H9 (cell line): ENCODE measurements at regions not wholly inside any gene's neighbourhood (a gene's known extent, or its start where the extent isn't known, plus 50 kb on each side); places are given as distances from the start of the nearest gene placed in this dataset.

Source experiments
- DNase-seq: peaks from one replicate; pipeline ENCODE4 v3.0.0-alpha.2; 2017
- H2AFZ ChIP-seq: one replicate; pipeline ENCODE4 v1.6.1; 2013; ENCODE audit warnings: mild to moderate bottlenecking, low read length, control low read depth, moderate library complexity
- H2AK5ac ChIP-seq: 2 replicates; pipeline ENCODE4 v1.6.1; 2013; ENCODE audit warnings: low read length, control low read depth, mixed read lengths; ENCODE audit not compliant: insufficient read length
- H2BK120ac ChIP-seq: one replicate; pipeline ENCODE4 v1.6.1; 2013; ENCODE audit warnings: low read depth, mild to moderate bottlenecking, low read length, control low read depth, inconsistent platforms; ENCODE audit not compliant: poor library complexity, severe bottlenecking
- H2BK12ac ChIP-seq: 2 replicates; pipeline ENCODE4 v1.6.1; 2013; ENCODE audit warnings: low read length, control low read depth, mixed read lengths, low read depth; ENCODE audit not compliant: insufficient read length
- H2BK15ac ChIP-seq: 2 replicates; pipeline ENCODE4 v1.6.1; 2013; ENCODE audit warnings: low read depth, low read length, control low read depth
- H2BK20ac ChIP-seq: one replicate; pipeline ENCODE4 v1.6.1; 2013; ENCODE audit warnings: low read depth, mild to moderate bottlenecking, low read length, control low read depth, inconsistent platforms; ENCODE audit not compliant: poor library complexity, severe bottlenecking
- H2BK5ac ChIP-seq: 2 replicates; pipeline ENCODE4 v1.6.1; 2013; ENCODE audit warnings: low read length, control low read depth, mixed read lengths; ENCODE audit not compliant: insufficient read length
- H3K14ac ChIP-seq: 2 replicates; pipeline ENCODE4 v1.6.1; 2013; ENCODE audit warnings: low read length, control low read depth; ENCODE audit not compliant: insufficient read depth
- H3K18ac ChIP-seq: 2 replicates; pipeline ENCODE4 v1.6.1; 2013; ENCODE audit warnings: low read depth, mild to moderate bottlenecking, mixed read lengths, low read length, control low read depth; ENCODE audit not compliant: insufficient read length
- H3K23ac ChIP-seq: 2 replicates; pipeline ENCODE4 v1.6.1; 2013; ENCODE audit warnings: low read length, control low read depth, mixed read lengths, low read depth; ENCODE audit not compliant: insufficient read length
- H3K23me2 ChIP-seq: 2 replicates; pipeline ENCODE4 v1.6.1; 2013; ENCODE audit warnings: low read depth, mild to moderate bottlenecking, mixed read lengths, low read length, control low read depth; ENCODE audit not compliant: insufficient read length, poor library complexity, severe bottlenecking
- H3K27ac ChIP-seq: 2 replicates; pipeline ENCODE4 v1.5.1; 2013; ENCODE audit warnings: low read length, control low read depth, mixed read lengths, low read depth; ENCODE audit not compliant: insufficient read length
- H3K27me3 ChIP-seq: 2 replicates; pipeline ENCODE4 v1.6.1; 2013; ENCODE audit warnings: low read length, control low read depth, inconsistent platforms; ENCODE audit not compliant: insufficient read depth
- H3K4ac ChIP-seq: 2 replicates; pipeline ENCODE4 v1.6.1; 2013; ENCODE audit warnings: low read depth, mild to moderate bottlenecking, control low read depth, inconsistent platforms, low read length, moderate library complexity
- H3K4me1 ChIP-seq: 2 replicates; pipeline ENCODE4 v1.6.1; 2013; ENCODE audit warnings: low read length, control low read depth, inconsistent platforms; ENCODE audit not compliant: insufficient read depth
- H3K4me2 ChIP-seq: 2 replicates; pipeline ENCODE4 v1.6.1; 2013; ENCODE audit warnings: low read length, control low read depth, mixed read lengths; ENCODE audit not compliant: insufficient read length, insufficient read depth
- H3K56ac ChIP-seq: 2 replicates; pipeline ENCODE4 v1.6.1; 2013; ENCODE audit warnings: low read depth, mild to moderate bottlenecking, mixed read lengths, low read length, control low read depth; ENCODE audit not compliant: insufficient read length
- H3K79me1 ChIP-seq: 2 replicates; pipeline ENCODE4 v1.6.1; 2013; ENCODE audit warnings: low read depth, mild to moderate bottlenecking, moderate library complexity, low read length, control low read depth, inconsistent platforms; ENCODE audit not compliant: insufficient read depth, poor library complexity, severe bottlenecking
- H3K79me2 ChIP-seq: 2 replicates; pipeline ENCODE4 v1.6.1; 2013; ENCODE audit warnings: low read length, control low read depth, inconsistent platforms; ENCODE audit not compliant: insufficient read depth
- H3K9ac ChIP-seq: 2 replicates; pipeline ENCODE4 v1.6.1; 2013; ENCODE audit warnings: low read length, control low read depth, mixed read lengths; ENCODE audit not compliant: insufficient read length; ENCODE audit errors: extremely low read depth
- H3K9me3 ChIP-seq: one replicate; pipeline ENCODE4 v1.6.1; 2013; ENCODE audit warnings: low read depth, low read length, inconsistent platforms; ENCODE audit not compliant: control insufficient read depth
- H3T11ph ChIP-seq: one replicate; pipeline ENCODE4 v1.6.1; 2013; ENCODE audit warnings: mild to moderate bottlenecking, low read length, control low read depth, inconsistent platforms
- H4K20me1 ChIP-seq: one replicate; pipeline ENCODE4 v1.6.1; 2013; ENCODE audit not compliant: control insufficient read depth, insufficient read length, insufficient read depth
- H4K5ac ChIP-seq: 2 replicates; pipeline ENCODE4 v1.6.1; 2013; ENCODE audit warnings: low read depth, mild to moderate bottlenecking, mixed read lengths, low read length, control low read depth; ENCODE audit not compliant: insufficient read length
- H4K8ac ChIP-seq: replicated peaks from 2 replicates; pipeline ENCODE4 v1.6.1; 2013; ENCODE audit warnings: low read length, control low read depth, mixed read lengths, low read depth; ENCODE audit not compliant: insufficient read length
- H4K91ac ChIP-seq: 2 replicates; pipeline ENCODE4 v1.6.1; 2013; ENCODE audit warnings: low read depth, mild to moderate bottlenecking, moderate library complexity, mixed read lengths, low read length, control low read depth; ENCODE audit not compliant: insufficient read length
- H3K27ac Mint-ChIP-seq, 3 experiments: 2 replicates in 2 of 3; 3 replicates in 1 of 3; pipeline ENCODE4 v1.8.0; 2020 to 2021; ENCODE audit warnings: mixed read lengths in 3 of 3, mild to moderate bottlenecking in 1 of 3, moderate library complexity in 1 of 3
- H3K27me3 Mint-ChIP-seq: 2 replicates; pipeline ENCODE4 v1.8.0; 2021; ENCODE audit warnings: low read depth, mild to moderate bottlenecking, moderate library complexity, mixed read lengths
- H3K36me3 Mint-ChIP-seq, 3 experiments: 2 replicates in 2 of 3; 3 replicates in 1 of 3; pipeline ENCODE4 v1.8.0; 2020 to 2021; ENCODE audit warnings: low read depth in 3 of 3, mixed read lengths in 3 of 3; ENCODE audit not compliant: insufficient read depth in 1 of 3
- H3K4me1 Mint-ChIP-seq, 2 experiments: 2 replicates each; pipeline ENCODE4 v1.8.0; 2020; ENCODE audit warnings: mixed read lengths in 2 of 2
- H3K4me3 Mint-ChIP-seq, 2 experiments: 2 replicates in 1 of 2; 3 replicates in 1 of 2; pipeline ENCODE4 v1.8.0; 2020 to 2021; ENCODE audit warnings: mild to moderate bottlenecking in 2 of 2, mixed read lengths in 2 of 2, moderate library complexity in 1 of 2
- H3K9me3 Mint-ChIP-seq, 2 experiments: 2 replicates in 1 of 2; 3 replicates in 1 of 2; pipeline ENCODE4 v1.8.0; 2020; ENCODE audit warnings: mild to moderate bottlenecking in 2 of 2, mixed read lengths in 2 of 2, moderate library complexity in 1 of 2
- WGBS: extraction: QIAGEN DNeasy Blood & Tissue Kit; methylation state at CpG from one replicate; pipeline ENCODE4 v1.1.7; 2013; ENCODE audit warnings: missing lambda C conversion rate, low lambda C conversion rate, mixed read lengths; ENCODE audit not compliant: insufficient read length; ENCODE audit errors: extremely low coverage; 5-methylcytosine and 5-hydroxymethylcytosine counted together
- TF ChIP-seq, protein P1 (sequence below): fragments of 200-600 bp; sonication (generic); conservative IDR thresholded peaks from 3 replicates; pipeline ENCODE4 v1.8.0; 2021; ENCODE audit warnings: antibody characterized with exemption, mild to moderate bottlenecking

DNA sequence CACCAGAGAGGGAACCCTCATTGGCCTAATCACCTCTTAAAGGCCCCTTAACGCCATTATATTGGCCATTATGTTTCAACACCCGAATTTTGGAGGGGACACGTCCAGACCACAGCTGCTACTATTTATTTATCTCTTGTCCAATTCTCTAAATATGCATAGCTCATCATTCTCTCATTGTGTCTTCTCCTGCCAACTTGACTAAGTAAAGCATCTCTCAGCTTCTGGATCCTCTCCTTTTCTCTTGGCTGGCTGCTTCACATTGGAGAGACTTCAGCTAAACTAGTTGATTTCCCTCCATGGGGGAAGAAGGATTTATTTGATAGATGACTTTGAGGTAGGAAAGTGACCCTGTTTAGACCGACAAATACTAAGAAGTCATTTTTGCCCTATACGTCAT is 120.4 kb upstream of the KRR1 start:
- Histone ChIP-seq H3K56ac (no peak overlapping the region), H3K79me2 (no peaks in the 10 kb centered on the region), H3K9ac (no peak overlapping the region), H2BK20ac (no peak overlapping the region), H4K5ac (no peak overlapping the region), H4K8ac (no peak overlapping the region), H2BK12ac (no peak overlapping the region), H3K4me1 (peaks cover 16% of the 10 kb centered on the region; the same call in 1 of the 2 replicates), H4K91ac (no peak overlapping the region), H3K27ac (no peak overlapping the region), H3K4me2 (no peak overlapping the region), H4K20me1 (no peaks in the 10 kb centered on the region), H2AK5ac (no peak overlapping the region), H3K23me2 (no peaks in the 10 kb centered on the region), H3K23ac (no peak overlapping the region), H2BK5ac (no peak overlapping the region), H3K18ac (no peak overlapping the region), H3K79me1 (no peaks in the 10 kb centered on the region), H3T11ph (no peak overlapping the region), H3K14ac (no peak overlapping the region), H3K4ac (no peak overlapping the region), H2BK15ac (no peak overlapping the region), H2AFZ (no peak overlapping the region), H3K9me3 (no peaks in the 10 kb centered on the region), H2BK120ac (no peak overlapping the region), H3K27me3 (no peaks in the 10 kb centered on the region)
- peaks cover 52 to 62% of the 10 kb centered on the region in 2 experiments for H3K4me1 Mint-ChIP-seq
- DNase-seq: no peak
- H3K27ac Mint-ChIP-seq: peak overlapping the region in 1 of 3 experiments; percentile 1; a peak in 1 of 7 replicates
- TF ChIP-seq, protein P1, sequence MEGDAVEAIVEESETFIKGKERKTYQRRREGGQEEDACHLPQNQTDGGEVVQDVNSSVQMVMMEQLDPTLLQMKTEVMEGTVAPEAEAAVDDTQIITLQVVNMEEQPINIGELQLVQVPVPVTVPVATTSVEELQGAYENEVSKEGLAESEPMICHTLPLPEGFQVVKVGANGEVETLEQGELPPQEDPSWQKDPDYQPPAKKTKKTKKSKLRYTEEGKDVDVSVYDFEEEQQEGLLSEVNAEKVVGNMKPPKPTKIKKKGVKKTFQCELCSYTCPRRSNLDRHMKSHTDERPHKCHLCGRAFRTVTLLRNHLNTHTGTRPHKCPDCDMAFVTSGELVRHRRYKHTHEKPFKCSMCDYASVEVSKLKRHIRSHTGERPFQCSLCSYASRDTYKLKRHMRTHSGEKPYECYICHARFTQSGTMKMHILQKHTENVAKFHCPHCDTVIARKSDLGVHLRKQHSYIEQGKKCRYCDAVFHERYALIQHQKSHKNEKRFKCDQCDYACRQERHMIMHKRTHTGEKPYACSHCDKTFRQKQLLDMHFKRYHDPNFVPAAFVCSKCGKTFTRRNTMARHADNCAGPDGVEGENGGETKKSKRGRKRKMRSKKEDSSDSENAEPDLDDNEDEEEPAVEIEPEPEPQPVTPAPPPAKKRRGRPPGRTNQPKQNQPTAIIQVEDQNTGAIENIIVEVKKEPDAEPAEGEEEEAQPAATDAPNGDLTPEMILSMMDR: no peak
- H3K4me3 Mint-ChIP-seq: no peak overlapping the region
- peaks cover 2 to 8% (median 2%) of the 10 kb centered on the region in 3 experiments; a peak in 2 of 7 replicates for H3K36me3 Mint-ChIP-seq
- H3K9me3 Mint-ChIP-seq: peaks cover 3 to 7% of the 10 kb centered on the region in 2 experiments; a peak in 3 of 5 replicates
- WGBS: no CpG with 5 or more reads among the region's 5 CpGs
- no peaks in the 10 kb centered on the region for H3K27me3 Mint-ChIP-seq
